ENCODE measurements at regions not wholly inside any gene's neighbourhood (a gene's known extent, or its start where the extent isn't known, plus 50 kb on each side); places are given as distances from the start of the nearest gene placed in this dataset.

DNA sequence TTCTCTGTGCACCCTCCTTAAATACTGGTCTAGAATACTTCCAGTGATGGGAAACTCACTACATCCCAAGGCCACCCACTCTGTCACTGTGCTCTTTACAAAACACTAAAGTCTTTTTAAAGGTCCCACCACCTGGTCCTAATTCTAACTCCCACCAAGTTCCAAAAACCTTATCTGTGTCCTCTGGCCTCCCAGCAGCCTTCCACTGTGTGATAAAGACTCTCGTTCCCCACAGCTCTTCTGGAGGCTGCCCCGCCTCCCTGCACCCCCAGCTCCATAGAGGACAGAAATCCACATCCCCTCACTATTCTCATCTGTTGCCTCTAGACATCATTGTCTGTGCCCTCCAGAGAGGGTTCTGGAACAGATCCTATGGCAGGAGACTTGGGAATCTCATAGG is 276.4 kb downstream of the FAM43A start:
- Mint-ChIP-seq H3K4me1 (peaks cover 4% of the 10 kb centered on the region; the same call in 1 of the 3 replicates), H3K27ac (no peak overlapping the region), H3K9me3 (no peaks in the 10 kb centered on the region), H3K4me3 (no peak overlapping the region), H3K36me3 (ENCODE audit: low read depth) (no peaks in the 10 kb centered on the region), H3K27me3 (ENCODE audit: insufficient read depth, low read depth, poor library complexity) (peaks cover 5% of the 10 kb centered on the region)
- Histone ChIP-seq H3K9me2 (ENCODE audit: insufficient read depth) (no peaks in the 10 kb centered on the region), H4K20me1 (replicated peaks; ENCODE audit: insufficient read depth) (no peaks in the 10 kb centered on the region), H3F3A (replicated peaks; ENCODE audit: low read depth) (no peaks in the 10 kb centered on the region), H3K36me3 (ENCODE audit: insufficient read depth) (no peaks in the 10 kb centered on the region), H3K4me1 (ENCODE audit: insufficient read depth) (no peaks in the 10 kb centered on the region; the same call in 1 of the 2 replicates), H3K79me2 (replicated peaks; ENCODE audit: insufficient read depth) (no peaks in the 10 kb centered on the region), H3K4me3 (no peak overlapping the region), H3K4me2 (no peak overlapping the region), H3K27ac (ENCODE audit: low read depth) (no peak overlapping the region), H2AFZ (no peak overlapping the region), H3K27me3 (ENCODE audit: insufficient read depth) (no peaks in the 10 kb centered on the region)
- DNase-seq (ENCODE audit: low spot score) (no peak), ATAC-seq (no peak)
- TF ChIP-seq, protein P1, sequence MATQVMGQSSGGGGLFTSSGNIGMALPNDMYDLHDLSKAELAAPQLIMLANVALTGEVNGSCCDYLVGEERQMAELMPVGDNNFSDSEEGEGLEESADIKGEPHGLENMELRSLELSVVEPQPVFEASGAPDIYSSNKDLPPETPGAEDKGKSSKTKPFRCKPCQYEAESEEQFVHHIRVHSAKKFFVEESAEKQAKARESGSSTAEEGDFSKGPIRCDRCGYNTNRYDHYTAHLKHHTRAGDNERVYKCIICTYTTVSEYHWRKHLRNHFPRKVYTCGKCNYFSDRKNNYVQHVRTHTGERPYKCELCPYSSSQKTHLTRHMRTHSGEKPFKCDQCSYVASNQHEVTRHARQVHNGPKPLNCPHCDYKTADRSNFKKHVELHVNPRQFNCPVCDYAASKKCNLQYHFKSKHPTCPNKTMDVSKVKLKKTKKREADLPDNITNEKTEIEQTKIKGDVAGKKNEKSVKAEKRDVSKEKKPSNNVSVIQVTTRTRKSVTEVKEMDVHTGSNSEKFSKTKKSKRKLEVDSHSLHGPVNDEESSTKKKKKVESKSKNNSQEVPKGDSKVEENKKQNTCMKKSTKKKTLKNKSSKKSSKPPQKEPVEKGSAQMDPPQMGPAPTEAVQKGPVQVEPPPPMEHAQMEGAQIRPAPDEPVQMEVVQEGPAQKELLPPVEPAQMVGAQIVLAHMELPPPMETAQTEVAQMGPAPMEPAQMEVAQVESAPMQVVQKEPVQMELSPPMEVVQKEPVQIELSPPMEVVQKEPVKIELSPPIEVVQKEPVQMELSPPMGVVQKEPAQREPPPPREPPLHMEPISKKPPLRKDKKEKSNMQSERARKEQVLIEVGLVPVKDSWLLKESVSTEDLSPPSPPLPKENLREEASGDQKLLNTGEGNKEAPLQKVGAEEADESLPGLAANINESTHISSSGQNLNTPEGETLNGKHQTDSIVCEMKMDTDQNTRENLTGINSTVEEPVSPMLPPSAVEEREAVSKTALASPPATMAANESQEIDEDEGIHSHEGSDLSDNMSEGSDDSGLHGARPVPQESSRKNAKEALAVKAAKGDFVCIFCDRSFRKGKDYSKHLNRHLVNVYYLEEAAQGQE (IDR thresholded peaks at IDR 0.05; ENCODE audit: unreplicated experiment), result no peak
- no peak for TF ChIP-seq JUNB (IDR thresholded peaks at IDR 0.05; ENCODE audit: unreplicated experiment)
- no peak for TF ChIP-seq POLR2AphosphoS5 (IDR thresholded peaks at IDR 0.05; ENCODE audit: low read depth)
- TF ChIP-seq CREB1 (CRISPR knock-in tag; IDR thresholded peaks at IDR 0.05; ENCODE audit: low read depth), result no peak
- no peak for TF ChIP-seq ZNF331 (CRISPR knock-in tag; IDR thresholded peaks at IDR 0.05; ENCODE audit: low read depth)
- TF ChIP-seq EZH2 (IDR thresholded peaks at IDR 0.05; ENCODE audit: low read depth, unreplicated experiment), result no peak
- TF ChIP-seq NANOG (IDR thresholded peaks at IDR 0.05; ENCODE audit: borderline replicate concordance), result no peak
- TF ChIP-seq STAT1 (IDR thresholded peaks at IDR 0.05; ENCODE audit: unreplicated experiment), result no peak
- TF ChIP-seq, protein P2, sequence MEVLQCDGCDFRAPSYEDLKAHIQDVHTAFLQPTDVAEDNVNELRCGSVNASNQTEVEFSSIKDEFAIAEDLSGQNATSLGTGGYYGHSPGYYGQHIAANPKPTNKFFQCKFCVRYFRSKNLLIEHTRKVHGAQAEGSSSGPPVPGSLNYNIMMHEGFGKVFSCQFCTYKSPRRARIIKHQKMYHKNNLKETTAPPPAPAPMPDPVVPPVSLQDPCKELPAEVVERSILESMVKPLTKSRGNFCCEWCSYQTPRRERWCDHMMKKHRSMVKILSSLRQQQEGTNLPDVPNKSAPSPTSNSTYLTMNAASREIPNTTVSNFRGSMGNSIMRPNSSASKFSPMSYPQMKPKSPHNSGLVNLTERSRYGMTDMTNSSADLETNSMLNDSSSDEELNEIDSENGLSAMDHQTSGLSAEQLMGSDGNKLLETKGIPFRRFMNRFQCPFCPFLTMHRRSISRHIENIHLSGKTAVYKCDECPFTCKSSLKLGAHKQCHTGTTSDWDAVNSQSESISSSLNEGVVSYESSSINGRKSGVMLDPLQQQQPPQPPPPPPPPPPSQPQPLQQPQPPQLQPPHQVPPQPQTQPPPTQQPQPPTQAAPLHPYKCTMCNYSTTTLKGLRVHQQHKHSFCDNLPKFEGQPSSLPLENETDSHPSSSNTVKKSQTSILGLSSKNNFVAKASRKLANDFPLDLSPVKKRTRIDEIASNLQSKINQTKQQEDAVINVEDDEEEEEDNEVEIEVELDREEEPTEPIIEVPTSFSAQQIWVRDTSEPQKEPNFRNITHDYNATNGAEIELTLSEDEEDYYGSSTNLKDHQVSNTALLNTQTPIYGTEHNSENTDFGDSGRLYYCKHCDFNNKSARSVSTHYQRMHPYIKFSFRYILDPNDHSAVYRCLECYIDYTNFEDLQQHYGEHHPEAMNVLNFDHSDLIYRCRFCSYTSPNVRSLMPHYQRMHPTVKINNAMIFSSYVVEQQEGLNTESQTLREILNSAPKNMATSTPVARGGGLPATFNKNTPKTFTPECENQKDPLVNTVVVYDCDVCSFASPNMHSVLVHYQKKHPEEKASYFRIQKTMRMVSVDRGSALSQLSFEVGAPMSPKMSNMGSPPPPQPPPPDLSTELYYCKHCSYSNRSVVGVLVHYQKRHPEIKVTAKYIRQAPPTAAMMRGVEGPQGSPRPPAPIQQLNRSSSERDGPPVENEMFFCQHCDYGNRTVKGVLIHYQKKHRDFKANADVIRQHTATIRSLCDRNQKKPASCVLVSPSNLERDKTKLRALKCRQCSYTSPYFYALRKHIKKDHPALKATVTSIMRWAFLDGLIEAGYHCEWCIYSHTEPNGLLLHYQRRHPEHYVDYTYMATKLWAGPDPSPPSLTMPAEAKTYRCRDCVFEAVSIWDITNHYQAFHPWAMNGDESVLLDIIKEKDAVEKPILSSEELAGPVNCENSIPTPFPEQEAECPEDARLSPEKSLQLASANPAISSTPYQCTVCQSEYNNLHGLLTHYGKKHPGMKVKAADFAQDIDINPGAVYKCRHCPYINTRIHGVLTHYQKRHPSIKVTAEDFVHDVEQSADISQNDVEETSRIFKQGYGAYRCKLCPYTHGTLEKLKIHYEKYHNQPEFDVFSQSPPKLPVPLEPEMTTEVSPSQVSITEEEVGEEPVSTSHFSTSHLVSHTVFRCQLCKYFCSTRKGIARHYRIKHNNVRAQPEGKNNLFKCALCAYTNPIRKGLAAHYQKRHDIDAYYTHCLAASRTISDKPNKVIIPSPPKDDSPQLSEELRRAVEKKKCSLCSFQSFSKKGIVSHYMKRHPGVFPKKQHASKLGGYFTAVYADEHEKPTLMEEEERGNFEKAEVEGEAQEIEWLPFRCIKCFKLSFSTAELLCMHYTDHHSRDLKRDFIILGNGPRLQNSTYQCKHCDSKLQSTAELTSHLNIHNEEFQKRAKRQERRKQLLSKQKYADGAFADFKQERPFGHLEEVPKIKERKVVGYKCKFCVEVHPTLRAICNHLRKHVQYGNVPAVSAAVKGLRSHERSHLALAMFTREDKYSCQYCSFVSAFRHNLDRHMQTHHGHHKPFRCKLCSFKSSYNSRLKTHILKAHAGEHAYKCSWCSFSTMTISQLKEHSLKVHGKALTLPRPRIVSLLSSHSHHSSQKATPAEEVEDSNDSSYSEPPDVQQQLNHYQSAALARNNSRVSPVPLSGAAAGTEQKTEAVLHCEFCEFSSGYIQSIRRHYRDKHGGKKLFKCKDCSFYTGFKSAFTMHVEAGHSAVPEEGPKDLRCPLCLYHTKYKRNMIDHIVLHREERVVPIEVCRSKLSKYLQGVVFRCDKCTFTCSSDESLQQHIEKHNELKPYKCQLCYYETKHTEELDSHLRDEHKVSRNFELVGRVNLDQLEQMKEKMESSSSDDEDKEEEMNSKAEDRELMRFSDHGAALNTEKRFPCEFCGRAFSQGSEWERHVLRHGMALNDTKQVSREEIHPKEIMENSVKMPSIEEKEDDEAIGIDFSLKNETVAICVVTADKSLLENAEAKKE (CRISPR knock-in tag; IDR thresholded peaks at IDR 0.05), result no peak
- TF ChIP-seq, protein P3, sequence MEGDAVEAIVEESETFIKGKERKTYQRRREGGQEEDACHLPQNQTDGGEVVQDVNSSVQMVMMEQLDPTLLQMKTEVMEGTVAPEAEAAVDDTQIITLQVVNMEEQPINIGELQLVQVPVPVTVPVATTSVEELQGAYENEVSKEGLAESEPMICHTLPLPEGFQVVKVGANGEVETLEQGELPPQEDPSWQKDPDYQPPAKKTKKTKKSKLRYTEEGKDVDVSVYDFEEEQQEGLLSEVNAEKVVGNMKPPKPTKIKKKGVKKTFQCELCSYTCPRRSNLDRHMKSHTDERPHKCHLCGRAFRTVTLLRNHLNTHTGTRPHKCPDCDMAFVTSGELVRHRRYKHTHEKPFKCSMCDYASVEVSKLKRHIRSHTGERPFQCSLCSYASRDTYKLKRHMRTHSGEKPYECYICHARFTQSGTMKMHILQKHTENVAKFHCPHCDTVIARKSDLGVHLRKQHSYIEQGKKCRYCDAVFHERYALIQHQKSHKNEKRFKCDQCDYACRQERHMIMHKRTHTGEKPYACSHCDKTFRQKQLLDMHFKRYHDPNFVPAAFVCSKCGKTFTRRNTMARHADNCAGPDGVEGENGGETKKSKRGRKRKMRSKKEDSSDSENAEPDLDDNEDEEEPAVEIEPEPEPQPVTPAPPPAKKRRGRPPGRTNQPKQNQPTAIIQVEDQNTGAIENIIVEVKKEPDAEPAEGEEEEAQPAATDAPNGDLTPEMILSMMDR (conservative IDR thresholded peaks at IDR 0.05; ENCODE audit: low read depth in 2 of 2), result no peak

All from GM23338 (cell line).